GM18951 (cell line): ENCODE measurements at regions not wholly inside any gene's neighbourhood (a gene's known extent, or its start where the extent isn't known, plus 50 kb on each side); places are given as distances from the start of the nearest gene placed in this dataset.
"Not testable (repeated sequence)": the region's sequence is repeated elsewhere in the genome, so short reads cannot be mapped to it uniquely, and the experiment has no call there.

Experiments used
- POLR2A ChIP-seq: IDR thresholded peaks from 4 replicates; pipeline ENCODE4 v1.6.1; 2011; ENCODE audit warnings: mild to moderate bottlenecking; ENCODE audit not compliant: insufficient read length, insufficient read depth; ENCODE audit errors: extremely low read depth
- in situ Hi-C: fragments of 300-500 bp; cut with MboI; formaldehyde crosslinking; loops from one replicate; pipeline ENCODE4 v1.12.0; 2022; ENCODE audit warnings: low sequenced_read_pairs, mixed read lengths, inconsistent platforms; ENCODE audit not compliant: unreplicated experiment

DNA sequence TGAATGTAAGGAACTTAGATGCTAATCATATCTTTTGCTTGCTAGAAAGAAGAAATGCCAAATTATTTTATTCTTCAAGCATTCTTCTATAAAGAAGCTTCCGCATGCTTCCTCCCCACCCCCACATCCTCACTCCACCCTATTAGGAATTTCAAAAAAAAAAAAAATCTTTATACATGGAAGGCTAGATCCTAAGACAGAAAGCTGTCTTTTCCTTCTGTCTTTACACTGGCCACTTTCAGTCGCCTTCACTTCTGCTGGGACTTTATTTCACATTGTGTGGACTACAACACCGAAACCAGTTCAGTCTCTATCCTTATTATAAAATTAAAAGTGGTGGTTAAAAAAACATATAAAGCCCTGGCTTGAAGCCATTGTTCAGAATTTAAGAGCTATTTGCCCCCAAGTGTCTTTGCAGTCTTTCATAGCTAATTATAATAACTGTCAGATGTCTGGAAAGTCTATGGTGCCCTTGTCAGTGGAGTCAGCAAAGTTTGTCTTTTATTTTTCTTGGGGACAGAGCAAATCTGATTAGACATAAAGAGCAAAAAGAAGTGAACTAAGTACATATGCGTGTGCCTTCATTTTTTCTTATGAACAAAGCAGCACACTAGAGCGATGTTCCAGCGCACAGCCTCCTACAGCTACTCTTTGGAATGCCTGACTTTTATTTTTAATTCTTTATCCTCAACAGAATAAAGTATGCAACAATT lies 297.7 kb downstream of the PTPRC start:
- in situ Hi-C loops, result no loop called here
- no peak for TF ChIP-seq POLR2A

- in situ Hi-C loops, result no loop called here
- TF ChIP-seq POLR2A, result peak; percentile 84
Measured at GRCh38 chr1:198937231-198938031, 298.6 kb downstream of the PTPRC start.

DNA sequence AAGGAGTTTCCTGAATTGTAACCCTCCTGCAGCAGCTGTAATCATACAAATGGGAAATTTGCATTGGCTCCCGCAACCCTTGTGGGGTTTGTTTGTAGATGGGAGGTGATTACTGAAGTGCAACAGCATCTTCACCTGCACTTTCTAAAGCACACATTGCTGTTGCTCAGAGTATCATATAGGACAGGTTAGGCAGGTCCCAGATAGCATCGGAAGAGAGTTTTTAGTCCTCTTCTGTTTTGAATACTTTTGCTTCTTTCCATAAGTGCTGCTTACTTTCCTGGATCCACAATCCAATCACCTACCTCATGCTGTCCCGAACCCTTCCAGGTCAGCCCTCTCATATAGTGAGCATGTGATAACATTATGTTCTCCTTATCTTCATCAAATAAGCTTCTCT lies 300.4 kb downstream of the PTPRC start:
- TF ChIP-seq POLR2A, result no peak
- in situ Hi-C loops, result no loop called here

GRCh38 chr1:198939956-198940355 lies 301.1 kb downstream of the PTPRC start:
- TF ChIP-seq POLR2A, result no peak
- in situ Hi-C loops, result no loop called here

GRCh38 chr1:198942466-198942865 lies 303.6 kb downstream of the PTPRC start:
- in situ Hi-C loops, result no loop called here
- TF ChIP-seq POLR2A, result no peak

DNA sequence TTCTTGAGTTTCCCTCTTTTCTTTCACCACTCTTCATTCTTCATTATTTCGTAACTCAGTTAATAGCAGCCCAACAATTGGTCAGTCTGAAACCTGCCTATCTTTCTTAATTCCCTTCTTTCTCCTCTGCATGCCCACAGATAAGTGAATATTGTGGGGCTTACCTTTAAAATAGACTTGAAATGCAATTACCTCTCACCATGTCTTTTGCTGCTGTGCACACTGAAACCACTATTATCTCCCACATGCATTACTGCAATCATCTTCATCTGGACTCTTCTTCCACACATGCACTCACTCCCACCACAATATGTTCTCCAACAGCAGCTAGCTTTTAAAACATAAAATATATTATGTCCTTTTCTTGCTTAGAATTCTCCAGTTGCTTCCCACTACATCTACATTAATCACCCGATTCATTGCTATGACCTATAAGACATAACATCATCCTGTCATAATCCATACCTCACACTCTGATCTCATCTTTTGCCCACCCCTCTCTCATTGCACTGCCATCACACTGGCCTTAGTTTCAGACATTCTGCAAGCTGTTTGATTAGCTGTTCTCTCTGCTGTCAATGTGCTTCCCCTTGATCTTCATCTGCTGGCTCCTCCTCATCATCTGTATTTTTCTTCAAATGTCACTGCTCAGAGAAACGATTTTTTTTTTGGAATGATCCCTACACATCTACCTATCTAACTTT lies 304.8 kb downstream of the PTPRC start:
- TF ChIP-seq POLR2A, result no peak

DNA sequence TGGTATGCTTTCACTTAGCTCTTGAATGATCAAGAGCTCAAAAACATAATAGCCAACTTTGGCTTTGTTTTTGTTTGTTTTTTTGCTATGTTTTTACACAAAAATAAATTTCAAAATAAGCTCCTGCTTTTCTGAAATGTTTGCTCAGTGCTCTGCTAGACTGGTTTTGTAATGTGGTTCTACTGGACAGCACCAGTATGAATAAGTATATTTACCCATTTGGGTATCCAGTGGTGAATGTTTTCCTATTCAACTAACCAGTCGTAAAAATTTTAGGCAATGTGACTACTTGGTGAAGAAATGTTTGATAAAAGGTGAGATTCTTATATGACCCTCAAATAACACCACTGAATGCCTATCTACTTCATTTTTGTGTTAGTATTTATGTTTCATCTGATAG lies 308.6 kb downstream of the PTPRC start:
- TF ChIP-seq POLR2A, result no peak
- in situ Hi-C loops, result no loop called here

More for the DNA sequence above, 304.8 kb downstream of the PTPRC start:
- in situ Hi-C loops, result no loop called here

GRCh38 chr1:198948895-198949659 lies 310.2 kb downstream of the PTPRC start:
- in situ Hi-C loops, result no loop called here
- TF ChIP-seq POLR2A, result no peak

GRCh38 chr1:198950036-198950435 lies 311.2 kb downstream of the PTPRC start:
- no peak for TF ChIP-seq POLR2A
- in situ Hi-C loops, result no loop called here

DNA sequence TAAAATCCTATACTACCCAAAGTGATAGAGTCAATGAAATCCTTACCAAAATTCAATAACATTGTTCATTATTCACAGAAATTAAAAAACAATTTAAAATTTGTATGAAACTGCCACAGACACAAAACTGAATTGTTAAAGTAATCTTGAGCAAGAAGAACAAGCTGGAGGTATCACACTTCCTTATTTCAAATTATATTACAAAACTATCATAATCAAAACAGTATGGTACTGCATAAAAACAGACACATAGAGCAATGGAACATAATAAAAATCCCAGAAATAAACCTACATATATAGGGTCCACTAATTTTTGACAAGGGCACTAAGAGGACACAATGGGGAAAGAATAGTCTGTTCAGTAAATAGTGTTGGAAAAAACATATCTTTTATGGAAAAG lies 316.2 kb downstream of the PTPRC start:
- in situ Hi-C loops, result no loop called here
- no peak for TF ChIP-seq POLR2A

DNA sequence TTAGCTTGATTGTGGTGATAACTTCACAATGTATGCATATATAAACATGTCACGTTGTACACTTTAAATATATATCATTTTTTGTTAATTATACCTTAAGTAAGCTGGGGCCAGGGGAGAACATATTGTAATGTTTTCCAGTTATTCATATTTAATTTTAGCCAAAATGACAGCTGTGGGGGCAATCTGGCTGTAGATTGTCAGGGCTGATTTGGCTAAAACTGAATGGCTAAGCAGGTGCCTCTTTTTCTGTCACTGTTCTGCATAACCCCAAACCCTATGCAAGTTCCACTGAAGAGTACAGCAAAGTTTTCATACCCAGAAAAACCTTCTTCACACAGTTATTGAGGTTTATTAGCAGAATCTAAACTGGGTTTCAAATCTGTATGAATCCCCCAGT lies 318.2 kb downstream of the PTPRC start:
- no peak for TF ChIP-seq POLR2A
- in situ Hi-C loops, result no loop called here

DNA sequence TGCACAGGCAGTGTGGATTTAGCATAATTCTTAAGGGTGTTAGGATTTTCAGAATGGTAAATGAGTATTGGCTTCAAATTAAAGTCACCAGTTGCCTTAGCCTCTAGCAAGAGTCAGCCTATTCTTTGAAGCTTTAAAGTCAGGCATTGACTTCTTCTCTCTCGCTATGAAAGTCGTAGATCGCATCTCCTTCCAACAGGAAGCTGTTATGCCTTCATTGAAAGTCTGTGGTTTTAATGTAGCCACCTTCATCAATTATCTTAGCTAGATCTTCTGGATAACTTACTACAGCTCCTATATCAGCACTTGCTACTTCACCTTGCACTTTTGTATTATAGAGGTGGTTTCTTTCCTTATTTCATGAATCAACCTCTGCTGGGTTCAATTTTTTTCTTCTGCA lies 320.2 kb downstream of the PTPRC start:
- TF ChIP-seq POLR2A, result no peak
- in situ Hi-C loops, result no loop called here

DNA sequence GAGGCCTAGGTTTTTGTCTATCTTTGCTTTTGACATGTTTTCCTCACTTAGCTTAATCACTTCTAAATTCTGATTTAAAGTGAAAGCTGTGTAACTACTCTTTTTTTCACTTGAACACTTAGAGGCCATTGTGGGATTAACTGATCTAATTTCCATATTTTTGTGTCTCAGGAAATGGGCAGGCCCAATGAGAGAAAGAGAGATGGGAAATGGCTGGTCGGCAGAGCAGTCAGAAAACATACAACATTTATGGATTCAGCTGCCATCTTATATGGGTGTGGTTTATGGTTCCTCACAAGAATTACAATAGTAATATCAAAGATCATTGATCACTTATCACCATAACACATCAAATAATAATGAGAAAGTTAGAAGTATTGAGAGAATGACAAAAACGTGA lies 320.8 kb downstream of the PTPRC start:
- in situ Hi-C loops, result no loop called here
- TF ChIP-seq POLR2A, result no peak

DNA sequence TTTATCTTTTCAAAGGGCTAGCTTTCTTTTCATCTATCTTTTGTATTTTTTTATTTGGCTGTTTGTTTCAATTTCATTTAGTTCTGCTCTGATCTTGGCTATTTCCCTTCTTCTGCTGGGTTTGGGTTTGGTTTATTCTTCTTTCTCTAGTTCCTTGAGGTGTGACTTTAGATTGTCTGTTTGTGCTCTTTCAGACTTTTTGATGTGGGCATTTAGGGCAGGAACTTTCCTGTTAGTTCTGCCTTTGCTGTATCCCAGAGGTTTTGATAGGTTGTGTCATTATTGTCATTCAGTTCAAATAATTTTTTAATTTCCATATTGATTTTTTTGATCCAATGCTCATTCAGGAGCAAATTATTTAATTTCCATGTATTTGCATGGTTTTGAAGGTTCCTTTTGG lies 325.0 kb downstream of the PTPRC start:
- in situ Hi-C loops, result not testable (repeated sequence)
